Right cardiac atrium (tissue), 5 donors: ENCODE measurements at regions not wholly inside any gene's neighbourhood (a gene's known extent, or its start where the extent isn't known, plus 50 kb on each side); places are given as distances from the start of the nearest gene placed in this dataset.

ENCODE experiments used
- ATAC-seq, 2 donors: fragments of 200-7000 bp; cut with Tn5 transposase; one replicate each; pipeline versions ENCODE4 v1.8.0 to v1.9.1; 2020; ENCODE audit warnings: moderate library complexity in 2 of 2, mild to moderate bottlenecking in 1 of 2
- DNase-seq, 3 donors: peaks; one replicate each; pipeline ENCODE4 v3.0.0-alpha.2; 2020
- H3K27ac ChIP-seq: one replicate; pipeline ENCODE4 v1.5.1; 2013; ENCODE audit warnings: mild to moderate bottlenecking, low read length, control low read depth, moderate library complexity
- H3K27me3 ChIP-seq: one replicate; pipeline ENCODE4 v1.6.1; 2013; ENCODE audit not compliant: control insufficient read depth, insufficient read depth
- H3K4me1 ChIP-seq: one replicate; pipeline ENCODE4 v1.6.1; 2013; ENCODE audit warnings: low read length; ENCODE audit not compliant: control insufficient read depth, insufficient read depth
- H3K4me3 ChIP-seq: one replicate; pipeline ENCODE4 v1.5.1; 2013; ENCODE audit warnings: low read length, control low read depth
- H3K9me3 ChIP-seq: one replicate; pipeline ENCODE4 v1.6.1; 2013; ENCODE audit warnings: low read length; ENCODE audit not compliant: control insufficient read depth
- WGBS: extraction: QIAGEN DNeasy Blood & Tissue Kit; methylation state at CpG from one replicate; pipeline ENCODE4 v1.1.7; 2013; 5-methylcytosine and 5-hydroxymethylcytosine counted together
- intact Hi-C, 4 donors: fragments of 100-400 bp; cut with DNase I; formaldehyde crosslinking; loops; one replicate each; pipeline versions ENCODE4 v1.11.0 to v1.14.0; 2022 to 2023
- donor health status: healthy with polysubstance abuse.
- donor health status: DM: no; HTN: yes; CAD: no.
- donor health status: DM: no; HTN: no; CAD: no.
- donor health status: DM: no; HTN: yes; CAD: no; lungs with severe emphysema.
- donor health status: DM: yes; HTN: yes; CAD: no.

DNA sequence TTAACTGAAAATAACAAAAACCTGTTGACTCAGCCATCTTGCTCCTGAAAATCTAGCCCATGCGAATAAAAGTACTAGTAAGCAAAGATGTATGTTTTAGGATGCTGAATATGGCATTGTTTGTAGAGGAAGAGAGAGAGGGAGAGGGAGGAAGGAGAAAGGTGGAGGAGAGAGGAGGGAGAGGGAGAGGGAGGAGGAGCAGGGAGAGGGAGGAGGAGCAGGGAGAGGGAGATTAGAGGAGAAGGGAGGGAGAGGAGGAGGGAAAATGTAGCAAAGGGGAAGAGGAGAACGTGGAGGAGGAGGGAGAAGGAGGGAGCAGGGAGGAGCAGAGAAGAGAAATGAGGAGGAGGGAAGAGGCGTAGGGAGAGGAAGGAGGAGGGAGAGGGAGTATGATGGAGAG lies 324.5 kb upstream of the EEF2KMT start:
- no peaks in the 10 kb centered on the region for H3K27me3 ChIP-seq
- DNase-seq: no peak
- no peaks in the 10 kb centered on the region for H3K9me3 ChIP-seq
- WGBS: 51% methylated on average over 3 of the region's 3 CpGs
- no peak for ATAC-seq
- H3K4me3 ChIP-seq: no peak overlapping the region
- H3K27ac ChIP-seq: no peak overlapping the region
- no peaks in the 10 kb centered on the region for H3K4me1 ChIP-seq
- intact Hi-C loops: no loop called here

DNA sequence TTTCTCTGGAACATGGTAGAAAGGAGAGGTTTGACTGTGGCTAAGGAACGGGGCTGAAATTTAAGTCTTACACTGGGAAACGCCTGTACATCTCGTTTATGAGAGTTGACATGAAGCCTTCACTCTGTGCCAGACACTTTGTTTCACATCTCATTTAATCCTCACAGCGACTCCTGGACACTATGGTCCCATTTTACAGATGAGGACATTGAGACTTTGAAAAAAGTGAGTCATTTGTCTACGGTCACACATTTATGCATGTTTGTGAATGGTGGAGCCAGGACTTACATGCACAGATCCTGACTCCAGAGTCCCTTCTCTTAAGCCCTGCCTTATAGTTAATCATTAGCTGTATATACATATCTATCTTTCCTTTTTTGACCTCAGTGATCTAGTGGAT lies 318.4 kb upstream of the EEF2KMT start:
- Histone ChIP-seq H3K4me3 (no peak overlapping the region), H3K4me1 (no peaks in the 10 kb centered on the region), H3K27ac (no peak overlapping the region), H3K27me3 (no peaks in the 10 kb centered on the region), H3K9me3 (no peaks in the 10 kb centered on the region)
- DNase-seq (no peak), ATAC-seq (no peak)
- 51% methylated on average over 5 of the region's 5 CpGs for WGBS
- intact Hi-C loops: no loop called here

- ATAC-seq: no peak
- intact Hi-C loops: no loop called here
Observed at GRCh38 chr16:5415123-5415522, 317.5 kb upstream of the EEF2KMT start.

DNA sequence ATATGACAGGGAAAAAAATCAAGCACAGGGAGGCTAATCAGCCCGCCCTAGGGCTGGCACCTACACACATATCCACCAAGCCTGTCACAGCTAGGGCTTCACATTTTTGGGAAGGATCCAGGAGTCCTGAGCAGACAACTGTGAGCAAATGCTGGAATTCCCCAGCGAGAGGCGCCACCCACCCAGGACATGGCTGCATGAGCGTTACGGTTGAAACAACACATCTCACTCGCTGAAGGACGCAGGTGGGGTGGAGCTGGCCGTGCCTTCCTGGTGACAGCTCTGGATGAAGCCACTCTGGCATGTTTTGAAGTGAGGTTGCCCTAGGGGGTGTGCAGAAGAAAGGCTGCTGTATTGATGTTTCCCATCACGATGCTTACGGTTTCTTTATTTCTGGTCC lies 315.1 kb upstream of the EEF2KMT start:
- H3K27me3 ChIP-seq: no peaks in the 10 kb centered on the region
- H3K4me1 ChIP-seq: no peaks in the 10 kb centered on the region
- H3K9me3 ChIP-seq: no peaks in the 10 kb centered on the region
- DNase-seq (no peak), ATAC-seq (no peak)
- H3K27ac ChIP-seq: no peak overlapping the region
- no peak overlapping the region for H3K4me3 ChIP-seq
- intact Hi-C loops: no loop called here
- WGBS: 23% methylated on average over 10 of the region's 10 CpGs

More at GRCh38 chr16:5415123-5415522, 317.5 kb upstream of the EEF2KMT start:
- Histone ChIP-seq H3K9me3 (no peaks in the 10 kb centered on the region), H3K4me3 (no peak overlapping the region), H3K27ac (no peak overlapping the region), H3K4me1 (no peaks in the 10 kb centered on the region), H3K27me3 (no peaks in the 10 kb centered on the region)
- DNase-seq: no peak
- 31% methylated on average over 7 of the region's 7 CpGs for WGBS

DNA sequence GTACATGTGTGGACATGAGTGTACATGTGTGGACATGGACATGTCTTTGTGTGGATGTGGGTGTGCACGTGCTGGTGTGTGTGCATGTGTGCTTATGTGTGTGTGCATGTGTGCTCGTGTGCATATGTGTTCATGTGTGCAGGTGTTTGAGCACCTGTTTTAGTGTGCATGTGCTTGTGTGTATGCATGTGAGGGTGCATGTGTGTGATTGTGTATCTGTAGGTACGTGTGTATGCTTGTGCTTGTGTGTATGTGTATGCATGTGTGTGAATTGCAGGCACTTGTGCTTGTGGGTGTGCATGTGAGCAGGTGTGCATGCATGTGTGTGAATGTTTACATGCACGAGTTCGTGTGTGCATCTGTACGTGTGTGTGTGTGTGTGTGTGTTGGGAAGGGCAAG lies 300.6 kb upstream of the EEF2KMT start:
- WGBS: 75% methylated on average over 6 of the region's 6 CpGs
- no peaks in the 10 kb centered on the region for H3K4me1 ChIP-seq
- no peaks in the 10 kb centered on the region for H3K27me3 ChIP-seq
- intact Hi-C loops: no loop called here
- ATAC-seq (no peak), DNase-seq (no peak)
- H3K4me3 ChIP-seq: no peak overlapping the region
- H3K27ac ChIP-seq: no peak overlapping the region
- H3K9me3 ChIP-seq: no peaks in the 10 kb centered on the region

DNA sequence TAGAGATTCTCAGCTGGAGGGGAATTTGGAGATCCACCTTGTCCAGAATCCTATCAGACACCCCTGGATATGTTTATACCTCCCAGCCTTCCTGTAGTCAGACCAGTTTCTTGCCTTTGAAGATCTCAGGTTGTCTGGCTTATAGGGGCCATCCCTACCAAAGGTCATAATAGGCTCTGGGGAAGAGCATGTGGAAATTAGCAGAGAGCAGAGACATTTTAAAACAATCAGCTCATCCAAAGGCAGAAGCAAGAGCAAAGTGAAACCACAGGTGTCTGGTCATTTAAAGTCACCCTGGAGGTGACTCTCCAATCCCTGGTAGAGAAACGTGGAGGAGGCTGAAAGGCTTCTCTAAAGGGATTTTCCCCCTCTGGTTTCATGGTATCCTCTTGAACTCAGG lies 299.3 kb upstream of the EEF2KMT start:
- no peaks in the 10 kb centered on the region for H3K27me3 ChIP-seq
- no peaks in the 10 kb centered on the region for H3K4me1 ChIP-seq
- intact Hi-C loops: no loop called here
- DNase-seq: no peak
- no peaks in the 10 kb centered on the region for H3K9me3 ChIP-seq
- H3K4me3 ChIP-seq: no peak overlapping the region
- ATAC-seq: no peak
- no peak overlapping the region for H3K27ac ChIP-seq
- WGBS: 24% methylated on average over 1 of the region's 1 CpG

- no peak overlapping the region for H3K4me3 ChIP-seq
- no peaks in the 10 kb centered on the region for H3K4me1 ChIP-seq
- DNase-seq (no peak), ATAC-seq (no peak)
- no peak overlapping the region for H3K27ac ChIP-seq
- H3K9me3 ChIP-seq: peaks cover 3% of the 10 kb centered on the region
- H3K27me3 ChIP-seq: no peaks in the 10 kb centered on the region
- WGBS: 42% methylated on average over 5 of the region's 5 CpGs
- intact Hi-C loops: no loop called here
Observed at GRCh38 chr16:5393070-5393469, 295.5 kb upstream of the EEF2KMT start.

DNA sequence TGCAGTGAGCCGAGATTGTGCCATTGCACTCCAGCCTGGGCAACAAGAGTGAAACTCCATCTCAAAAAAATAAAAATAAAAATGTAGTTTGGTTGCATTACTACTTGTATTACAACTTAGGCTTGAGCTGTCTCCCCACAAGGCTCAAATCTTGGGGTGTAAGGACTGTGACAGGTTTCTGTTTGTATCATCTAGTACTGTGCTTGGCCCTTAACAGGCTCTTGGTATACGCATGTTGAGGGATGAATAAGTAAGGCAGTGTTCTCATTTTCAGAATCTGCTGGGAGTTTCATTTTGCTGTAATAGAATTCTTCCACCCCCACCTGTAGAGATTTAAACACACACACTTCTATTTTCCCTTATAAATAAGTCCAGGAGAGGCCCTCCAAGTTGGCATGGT lies 289.4 kb upstream of the EEF2KMT start:
- WGBS: 82% methylated on average over 2 of the region's 2 CpGs
- DNase-seq (no peak), ATAC-seq (no peak)
- Histone ChIP-seq H3K4me1 (no peaks in the 10 kb centered on the region), H3K27me3 (no peaks in the 10 kb centered on the region), H3K27ac (no peak overlapping the region), H3K9me3 (peaks cover 3% of the 10 kb centered on the region), H3K4me3 (no peak overlapping the region)
- intact Hi-C loops: no loop called here

- intact Hi-C loops: no loop called here
- H3K4me1 ChIP-seq: no peaks in the 10 kb centered on the region
- H3K27me3 ChIP-seq: no peaks in the 10 kb centered on the region
- H3K9me3 ChIP-seq: peaks cover 3% of the 10 kb centered on the region
- no peak overlapping the region for H3K27ac ChIP-seq
- WGBS: 50% methylated on average over 3 of the region's 3 CpGs
- H3K4me3 ChIP-seq: no peak overlapping the region
- ATAC-seq: no peak
- no peak for DNase-seq
Observed at GRCh38 chr16:5385811-5386210, 288.2 kb upstream of the EEF2KMT start.

- ATAC-seq: no peak
- Histone ChIP-seq H3K27me3 (no peaks in the 10 kb centered on the region), H3K27ac (no peak overlapping the region), H3K4me3 (no peak overlapping the region), H3K9me3 (peaks cover 3% of the 10 kb centered on the region), H3K4me1 (no peaks in the 10 kb centered on the region)
- intact Hi-C loops: no loop called here
- WGBS: 87% methylated on average over 2 of the region's 2 CpGs
- DNase-seq: no peak
Observed at GRCh38 chr16:5385115-5385514, 287.5 kb upstream of the EEF2KMT start.

DNA sequence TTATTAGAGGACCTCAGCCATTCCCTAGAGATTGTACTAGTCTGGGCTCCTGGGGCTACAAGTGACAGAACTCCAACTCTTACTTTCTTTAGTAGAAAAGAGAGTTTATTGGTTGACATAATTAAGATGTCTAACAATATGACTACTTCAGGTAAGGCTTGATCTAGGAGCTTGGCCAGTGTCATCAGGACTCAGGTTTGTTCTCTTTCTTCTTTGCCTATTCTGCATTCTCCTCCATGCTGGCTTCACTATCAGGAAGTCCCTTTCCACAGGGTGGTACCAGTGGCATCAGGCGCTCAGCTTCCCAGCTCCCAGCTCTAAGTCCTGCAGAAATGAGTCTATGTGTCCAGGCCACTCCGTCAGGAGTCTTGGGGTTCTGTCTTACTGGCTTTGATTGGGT lies 286.1 kb upstream of the EEF2KMT start:
- Histone ChIP-seq H3K4me1 (no peaks in the 10 kb centered on the region), H3K27me3 (no peaks in the 10 kb centered on the region), H3K27ac (no peak overlapping the region), H3K4me3 (no peak overlapping the region), H3K9me3 (peaks cover 3% of the 10 kb centered on the region)
- ATAC-seq (no peak), DNase-seq (no peak)
- 78% methylated on average over 2 of the region's 2 CpGs for WGBS
- intact Hi-C loops: no loop called here

DNA sequence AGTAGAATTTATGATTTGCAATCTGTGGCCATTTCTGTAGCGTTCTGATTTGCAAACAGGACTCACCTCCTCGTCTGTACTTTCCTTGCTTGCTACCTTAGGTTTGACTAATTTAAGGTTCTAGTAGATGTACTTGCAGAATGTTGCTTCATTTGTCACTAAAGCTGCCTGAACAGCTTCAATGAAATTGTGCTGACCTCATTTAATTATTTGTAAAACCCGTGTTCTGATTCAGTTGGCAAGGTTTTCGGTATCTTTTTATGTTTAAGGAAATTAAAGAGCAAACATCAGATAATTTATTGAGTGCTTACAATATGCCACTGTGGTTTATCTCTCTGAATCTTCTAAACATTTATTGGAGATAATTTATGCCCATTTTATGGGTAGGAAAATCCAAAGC lies 284.9 kb upstream of the EEF2KMT start:
- intact Hi-C loops: no loop called here
- H3K27ac ChIP-seq: no peak overlapping the region
- no peaks in the 10 kb centered on the region for H3K4me1 ChIP-seq
- DNase-seq: no peak
- WGBS: 83% methylated on average over 4 of the region's 4 CpGs
- H3K4me3 ChIP-seq: no peak overlapping the region
- no peaks in the 10 kb centered on the region for H3K9me3 ChIP-seq
- no peak for ATAC-seq
- H3K27me3 ChIP-seq: no peaks in the 10 kb centered on the region
